Sigmoid colon (tissue), 4 donors: ENCODE measurements at regions not wholly inside any gene's neighbourhood (a gene's known extent, or its start where the extent isn't known, plus 50 kb on each side); places are given as distances from the start of the nearest gene placed in this dataset.

ENCODE experiments used
- CTCF ChIP-seq, 4 experiments: fragments of 450-650 bp in 3 of 4; fragments of 200-600 bp in 1 of 4; IDR thresholded peaks; one replicate each; pipeline ENCODE4 v1.5.1; 2016 to 2019; ENCODE audit warnings: antibody characterized with exemption in 4 of 4, mild to moderate bottlenecking in 3 of 4, moderate library complexity in 2 of 4
- POLR2A ChIP-seq, 2 donors: fragments of 450-650 bp; IDR thresholded peaks; one replicate each; pipeline ENCODE4 v1.6.1; 2016; ENCODE audit warnings: antibody characterized with exemption in 2 of 2, mild to moderate bottlenecking in 2 of 2, moderate library complexity in 2 of 2
- POLR2AphosphoS5 ChIP-seq, 4 donors: sonication (generic); formaldehyde crosslinking; IDR thresholded peaks; one replicate each; pipeline ENCODE4 v1.6.1; 2017; ENCODE audit warnings: antibody characterized with exemption in 4 of 4

DNA sequence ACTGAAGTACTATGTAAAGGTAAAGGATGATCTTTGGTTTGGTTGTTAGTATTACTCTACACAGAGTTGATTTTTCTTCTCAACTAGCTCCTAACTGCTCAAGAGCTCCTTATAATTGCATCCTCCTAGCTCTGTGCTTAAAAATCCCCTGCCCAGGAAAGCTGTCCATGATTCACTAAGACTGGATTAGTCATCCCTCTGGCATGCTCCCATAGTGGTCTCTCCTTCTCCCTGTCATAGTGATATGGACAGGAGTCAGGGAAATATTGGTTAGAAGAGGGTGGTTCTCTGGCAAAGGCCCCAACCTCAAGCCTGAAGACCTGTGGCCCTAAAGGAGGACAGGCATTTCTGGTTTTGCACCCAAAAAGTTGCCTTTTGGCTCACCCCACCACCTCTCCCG lies 242.3 kb upstream of the KCNIP4 start:
- TF ChIP-seq POLR2A (IDR thresholded peaks at IDR 0.05) (no peak), CTCF (IDR thresholded peaks at IDR 0.05) (no peak), POLR2AphosphoS5 (IDR thresholded peaks at IDR 0.05) (no peak)
